Stomach (tissue), 8 donors: ENCODE measurements at regions not wholly inside any gene's neighbourhood (a gene's known extent, or its start where the extent isn't known, plus 50 kb on each side); places are given as distances from the start of the nearest gene placed in this dataset.
A peak's percentile ranks its signal among the peaks of the same experiment; 100 is the strongest.
"Not testable (repeated sequence)": the region's sequence is repeated elsewhere in the genome, so short reads cannot be mapped to it uniquely, and the experiment has no call there.

ENCODE experiments used
- DNase-seq, 2 donors: peaks; one replicate each; pipeline versions ENCODE4 v3.0.0 to v3.0.0-alpha.2; 2013 to 2019
- H3K27ac ChIP-seq, 5 donors: fragments of 200-600 bp in 4 of 5; sonication (generic) in 4 of 5; one replicate each; pipeline ENCODE4 v1.5.1; 2013 to 2019; ENCODE audit warnings: mild to moderate bottlenecking in 1 of 5, moderate library complexity in 1 of 5
- H3K27me3 ChIP-seq, 3 donors: fragments of 200-600 bp; sonication (generic); one replicate each; pipeline ENCODE4 v1.5.1; 2017 to 2019; ENCODE audit warnings: mixed run types in 1 of 3
- H3K36me3 ChIP-seq, 4 donors: fragments of 200-600 bp; sonication (generic); 1 replicate in 3 of 4; 2 replicates in 1 of 4; pipeline ENCODE4 v1.5.1; 2016 to 2019
- H3K4me1 ChIP-seq, 4 donors: fragments of 200-600 bp; sonication (generic); one replicate each; pipeline ENCODE4 v1.5.1; 2016 to 2019
- H3K4me3 ChIP-seq, 4 donors: fragments of 200-600 bp; sonication (generic) in 3 of 4; one replicate each; pipeline ENCODE4 v1.5.1; 2016 to 2019; ENCODE audit warnings: mild to moderate bottlenecking in 1 of 4
- H3K9me3 ChIP-seq, 4 donors: fragments of 200-600 bp; sonication (generic); one replicate each; pipeline ENCODE4 v1.5.1; 2016 to 2019
- EP300 ChIP-seq: sonication (generic); formaldehyde crosslinking; IDR thresholded peaks from one replicate; pipeline ENCODE4 v1.6.1; 2017; ENCODE audit warnings: antibody characterized with exemption
- POLR2A ChIP-seq, 4 donors: fragments of 450-650 bp; IDR thresholded peaks; one replicate each; pipeline ENCODE4 v1.6.1; 2016; ENCODE audit warnings: antibody characterized with exemption in 4 of 4, control low read depth in 2 of 4, mild to moderate bottlenecking in 1 of 4, moderate library complexity in 1 of 4
- POLR2AphosphoS5 ChIP-seq, 3 donors: sonication (generic); formaldehyde crosslinking; IDR thresholded peaks; one replicate each; pipeline ENCODE4 v1.6.1; 2016; ENCODE audit warnings: antibody characterized with exemption in 3 of 3
- WGBS, 5 donors: extraction: QIAGEN DNeasy Blood & Tissue Kit in 3 of 5; methylation state at CpG; one replicate each; pipeline versions ENCODE4 v1.1.5 to v1.1.7; 2013 to 2018; 5-methylcytosine and 5-hydroxymethylcytosine counted together
- intact Hi-C: fragments of 100-400 bp; cut with DNase I; formaldehyde crosslinking; loops from one replicate; pipeline ENCODE4 v1.15.1; 2023; ENCODE audit warnings: low total_unique reads
- TF ChIP-seq, protein P1 (sequence below), 7 experiments: fragments of 450-650 bp in 4 of 7; fragments of 200-600 bp in 3 of 7; sonication (generic) in 3 of 7; IDR thresholded peaks; one replicate each; pipeline ENCODE4 v1.5.1; 2016 to 2019; ENCODE audit warnings: antibody characterized with exemption in 7 of 7, control low read depth in 2 of 7, mild to moderate bottlenecking in 1 of 7
- donor health status: healthy with polysubstance abuse.
- donor health status: Bipolar disorder and iron deficiency.
- donor health status: healthy.

DNA sequence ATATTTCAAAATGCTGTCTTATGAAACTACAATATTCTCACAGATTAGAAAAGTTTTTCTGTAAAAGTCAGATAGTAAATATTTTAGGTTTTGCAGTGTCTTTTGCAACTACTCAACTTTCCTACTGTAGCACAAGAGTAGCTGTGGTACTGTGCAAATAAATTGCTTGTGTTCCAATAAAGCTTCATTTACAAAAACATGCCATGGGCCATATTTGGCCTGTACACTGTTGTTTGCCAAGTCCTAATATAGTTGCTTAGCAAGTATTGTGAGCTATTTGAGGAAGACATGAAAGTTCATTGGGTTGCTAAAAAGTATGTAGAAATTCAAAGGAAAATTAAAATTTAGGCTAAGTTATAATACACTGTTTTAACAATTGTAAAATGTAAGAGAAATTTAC lies 80.0 kb downstream of the TFPI2 start:
- no peaks in the 10 kb centered on the region for H3K4me1 ChIP-seq
- DNase-seq = no peak
- intact Hi-C loops = no loop called here
- H3K36me3 ChIP-seq = no peaks in the 10 kb centered on the region
- TF ChIP-seq, protein P1, sequence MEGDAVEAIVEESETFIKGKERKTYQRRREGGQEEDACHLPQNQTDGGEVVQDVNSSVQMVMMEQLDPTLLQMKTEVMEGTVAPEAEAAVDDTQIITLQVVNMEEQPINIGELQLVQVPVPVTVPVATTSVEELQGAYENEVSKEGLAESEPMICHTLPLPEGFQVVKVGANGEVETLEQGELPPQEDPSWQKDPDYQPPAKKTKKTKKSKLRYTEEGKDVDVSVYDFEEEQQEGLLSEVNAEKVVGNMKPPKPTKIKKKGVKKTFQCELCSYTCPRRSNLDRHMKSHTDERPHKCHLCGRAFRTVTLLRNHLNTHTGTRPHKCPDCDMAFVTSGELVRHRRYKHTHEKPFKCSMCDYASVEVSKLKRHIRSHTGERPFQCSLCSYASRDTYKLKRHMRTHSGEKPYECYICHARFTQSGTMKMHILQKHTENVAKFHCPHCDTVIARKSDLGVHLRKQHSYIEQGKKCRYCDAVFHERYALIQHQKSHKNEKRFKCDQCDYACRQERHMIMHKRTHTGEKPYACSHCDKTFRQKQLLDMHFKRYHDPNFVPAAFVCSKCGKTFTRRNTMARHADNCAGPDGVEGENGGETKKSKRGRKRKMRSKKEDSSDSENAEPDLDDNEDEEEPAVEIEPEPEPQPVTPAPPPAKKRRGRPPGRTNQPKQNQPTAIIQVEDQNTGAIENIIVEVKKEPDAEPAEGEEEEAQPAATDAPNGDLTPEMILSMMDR (IDR thresholded peaks at IDR 0.05) = no peak
- TF ChIP-seq POLR2A (IDR thresholded peaks at IDR 0.05) (no peak), EP300 (no peak), POLR2AphosphoS5 (IDR thresholded peaks at IDR 0.05) (no peak)
- H3K4me3 ChIP-seq = no peak overlapping the region
- no peaks in the 10 kb centered on the region for H3K9me3 ChIP-seq
- no peaks in the 10 kb centered on the region for H3K27me3 ChIP-seq
- H3K27ac ChIP-seq = no peak overlapping the region

DNA sequence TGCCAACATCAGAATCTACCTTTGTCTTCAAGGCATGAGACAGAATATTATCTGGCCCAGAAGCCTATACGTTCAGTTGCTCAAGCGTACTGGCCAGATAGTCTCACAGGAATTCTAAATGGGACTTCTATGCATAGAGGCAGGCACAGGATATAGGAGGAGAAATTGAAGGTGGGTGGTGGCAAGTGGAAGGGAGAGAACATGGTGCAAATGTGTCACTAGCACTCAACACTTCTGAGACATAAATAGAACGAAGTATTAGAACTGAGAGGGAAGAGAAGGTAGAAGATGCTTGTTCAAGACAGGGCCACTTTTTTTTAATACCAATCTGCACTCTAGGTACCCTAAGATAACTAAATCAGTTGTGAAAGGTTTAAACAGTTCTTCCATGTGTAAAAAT lies 85.8 kb downstream of the TFPI2 start:
- no peaks in the 10 kb centered on the region for H3K4me1 ChIP-seq
- no peak overlapping the region for H3K4me3 ChIP-seq
- intact Hi-C loops = no loop called here
- H3K9me3 ChIP-seq = peaks cover 0 to 5% (median 0%) of the 10 kb centered on the region in 4 donors
- 73 to 80% (median 77%) methylated on average over 3 of the region's 3 CpGs for WGBS, 5 donors
- DNase-seq = no peak
- no peaks in the 10 kb centered on the region for H3K36me3 ChIP-seq
- H3K27me3 ChIP-seq = no peaks in the 10 kb centered on the region
- no peak for TF ChIP-seq EP300
- TF ChIP-seq POLR2A (IDR thresholded peaks at IDR 0.05) = no peak
- no peak for TF ChIP-seq POLR2AphosphoS5 (IDR thresholded peaks at IDR 0.05)
- TF ChIP-seq, protein P1 (IDR thresholded peaks at IDR 0.05) = no peak
- no peak overlapping the region for H3K27ac ChIP-seq

DNA sequence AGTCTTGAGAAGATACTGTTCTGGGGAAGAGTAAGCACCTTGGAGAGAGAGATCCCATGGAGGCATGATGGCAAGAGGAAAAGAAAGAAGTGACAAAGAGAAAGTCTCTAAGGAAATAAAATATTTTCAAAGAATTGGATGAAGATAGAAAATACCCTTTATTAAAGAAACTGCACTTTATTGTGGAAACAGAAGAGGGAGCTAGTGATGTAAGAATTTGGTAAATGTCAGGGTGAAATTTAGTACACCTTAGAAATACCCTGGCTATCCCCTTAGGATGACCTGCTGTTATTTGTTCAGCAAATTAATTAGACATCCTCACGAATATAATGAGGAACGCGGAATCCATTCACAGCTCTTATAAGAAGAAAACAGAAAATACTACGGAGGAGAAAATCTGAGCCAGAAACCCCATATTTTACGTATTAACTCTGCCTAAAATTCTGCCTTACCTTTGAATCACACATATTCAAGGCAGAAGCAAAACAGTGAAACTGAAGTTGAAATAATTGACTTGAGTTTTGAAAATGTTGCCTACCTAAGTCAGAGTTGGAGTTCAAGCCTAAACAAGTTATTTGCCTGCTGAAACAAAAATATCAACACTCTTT lies 90.7 kb downstream of the TFPI2 start:
- WGBS, 5 donors = 42 to 71% (median 64%) methylated on average over 5 of the region's 5 CpGs
- H3K27me3 ChIP-seq = no peaks in the 10 kb centered on the region
- H3K4me1 ChIP-seq = no peaks in the 10 kb centered on the region
- DNase-seq = peak in 1 of 2 donors; percentile 8
- no peak overlapping the region for H3K27ac ChIP-seq
- peaks cover 0 to 5% (median 0%) of the 10 kb centered on the region in 4 donors for H3K9me3 ChIP-seq
- TF ChIP-seq, protein P1 (IDR thresholded peaks at IDR 0.05) = peak in 3 of 7 experiments; percentile 10 to 32 (median 16)
- TF ChIP-seq EP300 = no peak
- no peaks in the 10 kb centered on the region for H3K36me3 ChIP-seq
- intact Hi-C loops = no loop called here
- H3K4me3 ChIP-seq = no peak overlapping the region

DNA sequence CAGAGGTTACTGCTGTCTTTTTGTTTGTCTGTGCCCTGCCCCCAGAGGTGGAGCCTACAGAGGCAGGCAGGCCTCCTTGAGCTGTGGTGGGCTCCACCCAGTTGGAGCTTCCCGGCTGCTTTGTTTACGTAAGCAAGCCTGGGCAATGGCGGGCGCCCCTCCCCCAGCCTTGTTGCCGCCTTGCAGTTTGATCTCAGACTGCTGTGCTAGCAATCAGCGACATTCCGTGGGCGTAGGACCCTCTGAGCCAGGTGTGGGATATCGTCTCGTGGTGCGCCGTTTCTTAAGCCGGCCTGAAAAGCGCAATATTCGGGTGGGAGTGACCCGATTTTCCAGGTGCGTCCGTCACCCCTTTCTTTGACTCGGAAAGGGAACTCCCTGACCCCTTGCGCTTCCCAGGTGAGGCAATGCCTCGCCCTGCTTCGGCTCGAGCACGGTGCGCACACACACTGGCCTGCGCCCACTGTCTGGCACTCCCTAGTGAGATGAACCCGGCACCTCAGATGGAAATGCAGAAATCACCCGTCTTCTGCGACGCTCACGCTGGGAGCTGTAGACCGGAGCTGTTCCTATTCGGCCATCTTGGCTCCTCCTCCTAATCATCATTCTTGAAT lies 97.4 kb downstream of the TFPI2 start:
- DNase-seq, H3K36me3 ChIP-seq, H3K27me3 ChIP-seq, H3K9me3 ChIP-seq, H3K4me3 ChIP-seq, H3K4me1 ChIP-seq, intact Hi-C loops, H3K27ac ChIP-seq: not testable (repeated sequence)
- 83 to 90% (median 87%) methylated on average over 19 to 29 of the region's 33 CpGs; no CpG with 5 or more reads in 1 of the 5 donors for WGBS, 5 donors

DNA sequence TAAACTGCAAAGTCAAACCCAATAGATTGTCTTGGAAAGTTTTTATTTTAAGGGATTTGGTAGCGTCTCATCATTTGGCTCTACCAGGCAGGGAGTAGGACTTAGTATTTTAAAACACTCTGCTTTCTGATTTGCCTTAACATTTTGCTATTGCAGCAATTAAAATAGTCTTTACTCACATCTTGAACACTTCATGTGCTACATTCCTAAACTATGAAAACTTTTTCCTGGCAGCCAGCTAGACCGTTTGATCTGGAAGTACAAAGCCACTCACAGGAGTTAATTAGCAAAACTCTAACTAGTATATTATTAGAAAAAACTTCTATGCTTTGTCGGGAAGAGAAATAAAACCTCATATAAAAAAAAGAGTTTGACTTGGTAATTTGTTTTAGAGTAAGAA lies 111.4 kb downstream of the TFPI2 start:
- TF ChIP-seq, protein P1 (IDR thresholded peaks at IDR 0.05) = no peak
- no peak for TF ChIP-seq EP300
- no peak for TF ChIP-seq POLR2A (IDR thresholded peaks at IDR 0.05)
- TF ChIP-seq POLR2AphosphoS5 (IDR thresholded peaks at IDR 0.05) = no peak
- Histone ChIP-seq H3K27ac (no peak overlapping the region), H3K27me3 (no peaks in the 10 kb centered on the region), H3K4me3 (no peak overlapping the region), H3K4me1 (no peaks in the 10 kb centered on the region), H3K9me3 (no peaks in the 10 kb centered on the region), H3K36me3 (no peaks in the 10 kb centered on the region)
- intact Hi-C loops = no loop called here
- 75 to 89% (median 82%) methylated on average over 3 of the region's 3 CpGs for WGBS, 5 donors
- DNase-seq = no peak
